ENCODE measurements at regions not wholly inside any gene's neighbourhood (a gene's known extent, or its start where the extent isn't known, plus 50 kb on each side); places are given as distances from the start of the nearest gene placed in this dataset.

GRCh38 chr6:156418253-156418652 is 358.9 kb upstream of the ARID1B start:
- no peak for TF ChIP-seq EZH2 (IDR thresholded peaks at IDR 0.05)
- TF ChIP-seq POLR2AphosphoS5 (IDR thresholded peaks at IDR 0.05; ENCODE audit: borderline replicate concordance, low read depth, low read length): no peak
- TF ChIP-seq FOXP2 (optimal IDR thresholded peaks at IDR 0.05; ENCODE audit: control extremely low read depth, extremely low read length, insufficient read depth): no peak

All from SK-N-MC (cell line).